HG03565 (cell line): ENCODE measurements at regions not wholly inside any gene's neighbourhood (a gene's known extent, or its start where the extent isn't known, plus 50 kb on each side); places are given as distances from the start of the nearest gene placed in this dataset.
"Not testable (repeated sequence)": the region's sequence is repeated elsewhere in the genome, so short reads cannot be mapped to it uniquely, and the experiment has no call there.

Source experiments
- ATAC-seq: cut with Tn5 transposase; IDR thresholded peaks from one replicate; pipeline ENCODE4 v1.9.1; 2021; ENCODE audit warnings: mild to moderate bottlenecking, moderate library complexity; ENCODE audit not compliant: unreplicated experiment

- no peak for ATAC-seq
These were observed 501.0 kb upstream of the EDIL3 start for GRCh38 chr5:84885485-84886258.

DNA sequence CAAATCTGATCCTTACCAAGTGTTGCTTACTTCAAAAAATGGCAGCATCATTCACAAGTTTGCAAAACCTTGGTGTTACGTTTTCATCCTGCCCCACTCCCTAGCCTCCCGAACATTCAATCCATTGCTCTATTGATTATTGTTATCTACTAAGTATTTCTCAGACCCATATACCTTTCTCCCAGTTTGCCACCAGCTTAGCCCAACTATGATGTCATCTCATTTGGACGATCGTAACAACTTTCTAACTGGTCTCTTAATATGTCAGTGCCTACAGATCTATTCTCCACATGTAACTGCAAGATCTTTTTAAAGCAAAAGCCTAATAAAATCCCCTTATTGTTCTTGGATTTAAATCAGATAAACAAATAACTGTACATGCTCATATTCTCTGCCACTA, 497.1 kb upstream of the EDIL3 start:
- no peak for ATAC-seq

- ATAC-seq = no peak
These were observed 489.5 kb upstream of the EDIL3 start for GRCh38 chr5:84874196-84874595.

DNA sequence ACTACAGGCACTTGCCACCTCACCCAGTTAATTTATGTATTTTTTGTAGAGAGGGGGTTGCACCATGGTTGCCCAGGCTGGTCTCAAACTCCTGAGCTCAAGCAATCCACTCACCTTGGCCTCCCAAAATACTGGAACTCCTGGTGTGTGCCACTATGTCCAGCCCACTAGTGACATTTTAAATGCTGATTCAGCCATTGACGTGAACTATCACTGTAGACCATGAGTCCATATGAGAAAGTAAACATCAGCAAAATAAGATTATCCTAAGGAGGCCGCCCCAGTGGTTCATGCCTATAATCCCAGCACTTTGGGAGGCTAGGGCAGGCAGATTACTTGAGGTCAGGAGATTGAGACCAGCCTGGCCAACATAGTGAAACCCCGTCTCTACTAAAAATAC, 488.1 kb upstream of the EDIL3 start:
- ATAC-seq = no peak

DNA sequence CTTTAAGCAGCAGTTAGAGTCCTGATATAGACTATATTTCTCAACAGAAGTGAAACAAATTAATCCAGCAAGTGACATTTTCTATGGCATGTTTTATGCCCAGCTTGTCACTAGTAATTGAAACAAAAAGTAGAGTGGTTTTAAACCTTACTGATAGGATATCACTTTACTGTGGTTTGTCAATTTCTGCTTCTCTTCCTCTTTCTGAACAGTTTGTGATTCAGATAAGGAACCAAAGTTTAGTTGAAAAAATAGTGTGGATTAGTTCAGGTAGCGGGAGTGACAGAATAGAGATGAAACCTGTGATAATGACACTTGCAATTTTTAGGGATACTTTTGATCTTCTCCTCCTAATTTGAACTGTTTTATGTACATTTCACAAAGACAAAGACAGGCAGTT, 485.7 kb upstream of the EDIL3 start:
- no peak for ATAC-seq

DNA sequence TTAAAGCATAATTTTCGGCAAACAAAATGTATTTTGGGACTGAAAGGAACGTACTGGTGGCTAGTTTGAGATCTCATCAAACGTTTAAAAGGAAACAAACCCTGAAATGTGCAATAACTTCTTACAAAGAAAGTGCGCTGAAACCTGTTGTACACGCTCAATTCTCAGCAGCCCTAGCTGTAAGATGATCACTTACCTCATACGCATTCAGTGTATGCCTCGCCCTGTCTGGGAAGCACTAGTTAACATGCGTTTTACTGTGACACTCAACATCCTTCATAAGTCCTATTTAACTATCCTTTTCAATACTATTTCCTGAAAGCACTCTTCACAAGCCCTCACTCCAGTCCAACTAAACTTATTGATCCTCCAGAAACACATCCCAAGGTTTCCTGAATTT, 485.0 kb upstream of the EDIL3 start:
- ATAC-seq = no peak

DNA sequence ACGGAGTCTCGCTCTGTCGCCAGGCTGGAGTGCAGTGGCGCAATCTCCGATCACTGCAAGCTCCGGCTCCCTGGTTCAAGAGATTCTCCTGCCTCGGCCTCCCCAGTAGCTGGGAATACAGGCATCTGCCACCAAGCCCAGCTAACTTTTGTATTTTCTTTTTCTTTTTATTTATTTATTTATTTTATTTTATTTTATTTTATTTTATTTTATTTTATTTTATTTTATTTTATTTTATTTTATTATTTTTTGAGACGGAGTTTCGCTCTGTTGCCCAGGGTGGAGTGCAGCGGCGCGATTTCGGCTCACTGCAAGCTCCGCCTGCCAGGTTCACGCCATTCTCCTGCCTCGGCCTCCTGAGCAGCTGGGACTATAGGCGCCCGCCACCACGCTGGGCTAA, 479.3 kb upstream of the EDIL3 start:
- ATAC-seq = not testable (repeated sequence)

GRCh38 chr5:84863020-84863419, 478.3 kb upstream of the EDIL3 start:
- no peak for ATAC-seq

- no peak for ATAC-seq
These were observed 477.5 kb upstream of the EDIL3 start for GRCh38 chr5:84862132-84862531.

DNA sequence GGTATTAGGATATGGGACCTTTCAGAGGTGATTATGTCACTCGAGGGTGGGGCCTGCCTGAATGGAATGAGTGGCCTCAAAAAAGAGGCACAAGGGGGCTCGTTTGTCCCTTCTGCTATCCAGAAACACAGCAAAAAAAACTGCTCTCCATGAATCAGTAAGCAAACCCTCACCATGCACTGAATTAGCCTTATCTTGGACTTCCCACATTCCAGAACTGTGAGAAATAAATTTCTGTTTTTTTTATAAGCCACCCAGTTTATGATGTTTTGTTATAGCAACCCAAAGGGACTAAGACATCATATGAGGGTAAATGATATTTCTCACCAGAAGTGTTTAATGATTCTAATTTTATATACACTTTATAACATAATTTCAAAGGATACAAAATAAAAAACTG, 476.6 kb upstream of the EDIL3 start:
- no peak for ATAC-seq

DNA sequence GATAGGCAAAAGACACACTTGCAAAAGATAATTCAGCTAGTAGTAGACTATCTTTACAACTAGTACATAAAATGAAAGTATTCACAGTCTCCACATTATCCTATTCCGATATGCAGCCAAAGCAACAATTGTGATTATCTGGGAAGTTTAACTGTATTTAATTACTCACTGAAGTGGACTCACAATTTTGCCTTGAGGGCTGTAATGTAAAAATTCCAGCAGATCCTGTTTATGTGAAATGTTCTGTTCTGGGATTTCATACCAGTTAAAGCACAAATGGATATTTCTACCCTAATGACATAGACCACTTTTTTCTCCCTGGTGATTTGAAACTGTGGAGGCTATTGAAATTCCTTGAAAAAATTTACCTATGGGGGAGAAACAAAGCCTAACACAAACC, 474.4 kb upstream of the EDIL3 start:
- no peak for ATAC-seq

GRCh38 chr5:84831701-84832100, 447.0 kb upstream of the EDIL3 start:
- ATAC-seq = no peak

DNA sequence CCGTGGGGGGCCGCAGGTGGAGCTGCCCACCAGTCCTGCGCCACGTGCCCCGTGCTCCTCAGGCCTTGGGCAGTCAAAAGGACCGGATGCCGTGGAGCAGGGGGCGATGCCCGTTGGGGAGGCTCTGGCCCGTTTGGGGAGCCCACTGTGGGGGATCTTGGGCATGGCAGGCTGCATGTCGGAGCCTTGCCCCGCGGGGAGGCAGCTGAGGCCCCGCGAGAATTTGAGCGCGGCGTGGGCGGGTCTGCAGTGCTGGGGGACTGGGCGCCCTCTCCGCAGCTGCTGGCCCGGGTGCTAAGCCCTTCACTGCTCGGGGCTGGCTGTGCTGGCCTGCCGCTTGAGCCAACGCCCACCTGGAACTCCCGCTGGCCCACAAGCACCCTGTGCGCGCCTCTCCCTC, 445.6 kb upstream of the EDIL3 start:
- ATAC-seq = no peak

GRCh38 chr5:84825606-84826005, 440.9 kb upstream of the EDIL3 start:
- ATAC-seq = no peak

- no peak for ATAC-seq
These were observed 437.2 kb upstream of the EDIL3 start for GRCh38 chr5:84821924-84822323.

DNA sequence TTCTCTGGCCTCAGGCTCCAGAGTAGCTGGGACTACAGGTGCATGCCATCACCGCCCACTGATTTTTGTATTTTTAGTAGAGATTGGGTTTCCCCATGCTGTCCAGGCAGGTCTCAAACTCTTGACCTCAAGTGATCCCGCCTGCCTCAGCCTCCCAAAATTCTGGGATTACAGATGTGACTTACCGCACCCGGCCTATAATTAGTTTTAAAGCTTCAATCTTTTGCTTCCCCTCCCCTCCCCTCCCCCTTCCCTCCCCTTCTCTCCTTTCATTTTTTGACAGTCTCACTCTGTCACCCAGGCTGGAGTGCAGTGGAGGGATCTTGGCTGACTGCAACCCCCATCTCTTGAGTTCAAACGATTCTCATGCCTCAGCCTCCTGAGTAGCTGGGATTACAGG, 433.3 kb upstream of the EDIL3 start:
- ATAC-seq = no peak

DNA sequence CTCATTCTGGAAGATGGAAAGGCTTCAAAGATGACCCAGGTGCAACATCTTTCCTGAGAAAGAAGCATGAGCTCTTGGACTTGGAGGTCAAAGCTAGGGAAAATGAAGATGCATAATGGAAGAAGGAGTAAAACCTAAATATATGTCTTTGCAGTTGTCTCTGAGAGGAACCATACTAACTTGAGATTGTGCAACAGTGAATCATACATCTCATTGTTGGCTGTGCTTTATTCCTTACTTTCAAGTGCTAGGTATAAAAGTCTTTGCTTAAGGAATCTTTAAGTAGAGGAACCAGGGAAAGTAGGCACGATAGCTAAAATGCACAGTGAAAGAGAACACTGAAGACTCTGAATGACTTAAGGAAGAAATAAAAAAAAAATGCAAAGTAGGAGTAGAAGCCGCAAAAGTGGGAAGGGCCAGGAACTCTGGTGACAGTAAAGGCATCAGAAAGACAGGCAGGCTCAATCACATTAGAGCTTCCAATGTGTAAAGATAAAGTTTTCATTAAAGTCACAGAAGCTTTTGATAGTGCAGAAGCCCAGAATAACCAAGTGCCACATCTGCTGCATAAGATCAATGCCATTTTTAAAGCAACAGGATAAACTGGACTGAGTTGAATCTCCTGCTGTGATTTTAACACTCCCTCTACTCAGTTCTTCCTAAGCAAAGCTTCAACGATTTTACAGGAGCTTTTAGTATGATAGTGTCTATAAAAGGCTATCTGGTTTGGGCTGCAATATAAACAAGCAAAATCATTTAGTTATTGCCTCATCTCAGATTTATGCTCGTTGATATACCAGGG, 432.3 kb upstream of the EDIL3 start:
- ATAC-seq = no peak

GRCh38 chr5:84816160-84816559, 431.5 kb upstream of the EDIL3 start:
- no peak for ATAC-seq

DNA sequence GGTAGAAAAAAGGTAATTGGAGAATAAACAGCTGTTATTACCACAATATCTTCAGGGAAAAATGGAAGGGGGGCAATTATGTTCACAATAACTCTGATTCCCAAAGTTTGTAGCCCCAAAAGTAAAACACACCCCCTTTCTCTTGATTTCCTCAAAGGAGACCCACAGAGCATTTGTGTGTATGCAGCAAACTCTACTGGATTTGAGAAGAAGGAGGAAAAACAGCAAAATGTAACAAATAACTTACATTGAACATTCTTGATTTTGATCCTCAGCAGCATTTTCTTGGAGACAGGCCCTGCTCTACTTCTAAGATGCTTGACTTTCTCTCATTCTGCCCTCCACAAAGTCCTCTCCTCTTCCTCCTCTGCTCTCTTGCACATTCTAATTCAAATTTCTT, 420.8 kb upstream of the EDIL3 start:
- ATAC-seq = no peak

- no peak for ATAC-seq
These were observed 411.7 kb upstream of the EDIL3 start for GRCh38 chr5:84796399-84796798.

DNA sequence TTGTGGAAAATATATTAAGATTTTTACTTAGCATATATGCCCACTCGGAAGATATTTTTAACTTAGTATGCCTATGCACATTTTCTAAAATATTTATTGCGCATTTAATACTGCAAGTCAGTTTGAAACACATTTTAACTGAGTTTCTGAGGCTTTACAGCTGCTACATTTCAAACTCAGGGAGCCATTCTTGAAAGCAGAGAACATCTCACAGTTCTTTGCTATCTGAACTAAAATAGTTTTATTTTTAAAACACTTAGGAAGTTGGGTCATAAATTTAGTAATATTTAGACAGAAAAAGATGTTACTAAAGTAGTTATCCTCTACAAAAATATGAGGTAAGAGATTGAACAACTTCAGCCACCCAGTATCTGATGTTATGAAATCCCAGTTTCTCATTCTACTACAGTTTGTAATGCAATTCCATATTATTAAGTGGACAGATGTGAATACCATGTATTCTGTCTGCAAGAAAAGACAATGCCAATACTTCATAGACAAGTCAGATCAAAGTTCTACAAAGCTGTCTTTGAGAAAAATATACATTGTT, 409.9 kb upstream of the EDIL3 start:
- no peak for ATAC-seq

- ATAC-seq = no peak
These were observed 407.1 kb upstream of the EDIL3 start for GRCh38 chr5:84791730-84792129.
